Osteocyte (in vitro differentiated cells): ENCODE measurements at regions not wholly inside any gene's neighbourhood (a gene's known extent, or its start where the extent isn't known, plus 50 kb on each side); places are given as distances from the start of the nearest gene placed in this dataset.

ENCODE experiments used
- DNase-seq: peaks from one replicate; pipeline ENCODE4 v3.0.0; 2021; ENCODE audit warnings: mixed read lengths; ENCODE audit not compliant: unreplicated experiment; ENCODE audit errors: extremely low spot score
- H3K27ac Mint-ChIP-seq: one replicate; pipeline ENCODE4 v1.8.0; 2021; ENCODE audit warnings: mild to moderate bottlenecking, mixed read lengths; ENCODE audit not compliant: unreplicated experiment
- H3K27me3 Mint-ChIP-seq: one replicate; pipeline ENCODE4 v1.8.0; 2021; ENCODE audit warnings: mixed read lengths; ENCODE audit not compliant: unreplicated experiment
- H3K36me3 Mint-ChIP-seq: one replicate; pipeline ENCODE4 v1.8.0; 2021; ENCODE audit warnings: mixed read lengths; ENCODE audit not compliant: unreplicated experiment
- H3K4me1 Mint-ChIP-seq: one replicate; pipeline ENCODE4 v1.8.0; 2021; ENCODE audit warnings: mixed read lengths; ENCODE audit not compliant: unreplicated experiment
- H3K4me3 Mint-ChIP-seq: one replicate; pipeline ENCODE4 v1.8.0; 2021; ENCODE audit warnings: mild to moderate bottlenecking, moderate library complexity, mixed read lengths; ENCODE audit not compliant: unreplicated experiment
- H3K9me3 Mint-ChIP-seq: one replicate; pipeline ENCODE4 v1.8.0; 2021; ENCODE audit warnings: mixed read lengths; ENCODE audit not compliant: unreplicated experiment
- TF ChIP-seq, protein P1 (sequence below): fragments of 200-600 bp; sonication (generic); IDR thresholded peaks from 2 replicates; pipeline ENCODE4 v1.5.0; 2021; ENCODE audit warnings: antibody characterized with exemption, mild to moderate bottlenecking, moderate library complexity

DNA sequence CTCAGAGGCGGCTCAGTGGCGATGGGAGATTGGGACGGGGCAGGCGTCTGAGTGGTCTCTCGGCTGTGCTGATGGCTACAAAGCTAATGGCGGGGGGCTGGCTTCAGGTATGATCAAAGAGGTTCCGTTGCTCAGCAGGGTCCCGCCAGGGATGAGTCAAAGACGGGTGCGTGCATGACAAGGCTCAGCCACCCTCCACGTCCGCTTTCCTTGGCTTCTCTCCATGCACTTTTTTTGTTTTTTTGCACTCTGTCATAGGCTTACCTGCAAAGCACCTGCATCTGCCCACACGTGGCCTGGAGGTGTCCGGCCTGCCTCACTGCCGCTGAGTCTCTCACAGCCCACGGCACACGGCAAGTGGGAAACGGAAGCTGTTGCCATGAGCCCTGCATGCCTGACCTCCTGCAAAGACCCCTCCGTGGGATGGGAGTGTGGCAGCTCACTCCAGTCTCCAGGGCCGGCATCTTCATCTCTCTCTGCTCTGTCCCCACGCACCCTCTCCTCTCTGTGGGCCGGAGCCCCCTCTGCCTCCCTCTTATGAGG lies 85.5 kb upstream of the ZNF469 start:
- H3K9me3 Mint-ChIP-seq = no peaks in the 10 kb centered on the region
- H3K36me3 Mint-ChIP-seq = no peaks in the 10 kb centered on the region
- no peak overlapping the region for H3K27ac Mint-ChIP-seq
- H3K27me3 Mint-ChIP-seq = no peaks in the 10 kb centered on the region
- H3K4me3 Mint-ChIP-seq = no peak overlapping the region
- TF ChIP-seq, protein P1, sequence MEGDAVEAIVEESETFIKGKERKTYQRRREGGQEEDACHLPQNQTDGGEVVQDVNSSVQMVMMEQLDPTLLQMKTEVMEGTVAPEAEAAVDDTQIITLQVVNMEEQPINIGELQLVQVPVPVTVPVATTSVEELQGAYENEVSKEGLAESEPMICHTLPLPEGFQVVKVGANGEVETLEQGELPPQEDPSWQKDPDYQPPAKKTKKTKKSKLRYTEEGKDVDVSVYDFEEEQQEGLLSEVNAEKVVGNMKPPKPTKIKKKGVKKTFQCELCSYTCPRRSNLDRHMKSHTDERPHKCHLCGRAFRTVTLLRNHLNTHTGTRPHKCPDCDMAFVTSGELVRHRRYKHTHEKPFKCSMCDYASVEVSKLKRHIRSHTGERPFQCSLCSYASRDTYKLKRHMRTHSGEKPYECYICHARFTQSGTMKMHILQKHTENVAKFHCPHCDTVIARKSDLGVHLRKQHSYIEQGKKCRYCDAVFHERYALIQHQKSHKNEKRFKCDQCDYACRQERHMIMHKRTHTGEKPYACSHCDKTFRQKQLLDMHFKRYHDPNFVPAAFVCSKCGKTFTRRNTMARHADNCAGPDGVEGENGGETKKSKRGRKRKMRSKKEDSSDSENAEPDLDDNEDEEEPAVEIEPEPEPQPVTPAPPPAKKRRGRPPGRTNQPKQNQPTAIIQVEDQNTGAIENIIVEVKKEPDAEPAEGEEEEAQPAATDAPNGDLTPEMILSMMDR = no peak
- no peak for DNase-seq
- H3K4me1 Mint-ChIP-seq = peaks cover 18% of the 10 kb centered on the region

DNA sequence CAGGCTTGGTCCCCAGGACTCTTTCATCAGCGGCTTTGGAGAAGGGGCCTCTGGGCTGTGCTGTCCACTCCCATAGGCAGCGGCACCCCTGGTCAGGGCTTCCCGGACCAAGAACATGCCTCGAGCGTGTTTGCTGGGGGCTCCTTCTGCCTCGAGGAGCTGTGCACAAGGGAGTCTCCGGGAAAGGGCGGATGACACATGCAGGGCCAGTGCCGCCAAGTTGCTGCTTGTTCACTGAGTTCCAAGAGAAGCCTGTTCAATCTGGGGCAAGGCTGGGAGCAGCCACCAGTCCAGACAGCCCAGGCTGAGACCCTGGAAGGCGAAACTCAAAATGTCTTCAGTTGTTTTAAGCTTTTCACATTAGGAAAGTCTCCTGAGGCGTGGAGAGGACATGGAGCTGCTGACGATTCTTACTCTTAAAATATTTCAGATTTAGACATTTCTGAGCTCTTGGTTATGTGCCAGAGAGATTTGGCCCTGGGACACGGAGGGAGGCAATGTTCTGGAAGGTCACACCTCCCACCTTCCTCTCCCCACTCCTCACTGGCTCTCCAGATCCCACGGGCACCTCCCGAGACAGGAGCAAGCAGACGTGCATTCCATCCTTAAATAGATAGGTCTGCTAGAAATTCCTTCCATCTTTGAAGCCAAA lies 84.5 kb upstream of the ZNF469 start:
- DNase-seq = no peak
- no peaks in the 10 kb centered on the region for H3K36me3 Mint-ChIP-seq
- TF ChIP-seq, protein P1 = no peak
- peaks cover 20% of the 10 kb centered on the region for H3K4me1 Mint-ChIP-seq
- H3K9me3 Mint-ChIP-seq = no peaks in the 10 kb centered on the region
- H3K27me3 Mint-ChIP-seq = no peaks in the 10 kb centered on the region
- no peak overlapping the region for H3K4me3 Mint-ChIP-seq
- H3K27ac Mint-ChIP-seq = no peak overlapping the region

DNA sequence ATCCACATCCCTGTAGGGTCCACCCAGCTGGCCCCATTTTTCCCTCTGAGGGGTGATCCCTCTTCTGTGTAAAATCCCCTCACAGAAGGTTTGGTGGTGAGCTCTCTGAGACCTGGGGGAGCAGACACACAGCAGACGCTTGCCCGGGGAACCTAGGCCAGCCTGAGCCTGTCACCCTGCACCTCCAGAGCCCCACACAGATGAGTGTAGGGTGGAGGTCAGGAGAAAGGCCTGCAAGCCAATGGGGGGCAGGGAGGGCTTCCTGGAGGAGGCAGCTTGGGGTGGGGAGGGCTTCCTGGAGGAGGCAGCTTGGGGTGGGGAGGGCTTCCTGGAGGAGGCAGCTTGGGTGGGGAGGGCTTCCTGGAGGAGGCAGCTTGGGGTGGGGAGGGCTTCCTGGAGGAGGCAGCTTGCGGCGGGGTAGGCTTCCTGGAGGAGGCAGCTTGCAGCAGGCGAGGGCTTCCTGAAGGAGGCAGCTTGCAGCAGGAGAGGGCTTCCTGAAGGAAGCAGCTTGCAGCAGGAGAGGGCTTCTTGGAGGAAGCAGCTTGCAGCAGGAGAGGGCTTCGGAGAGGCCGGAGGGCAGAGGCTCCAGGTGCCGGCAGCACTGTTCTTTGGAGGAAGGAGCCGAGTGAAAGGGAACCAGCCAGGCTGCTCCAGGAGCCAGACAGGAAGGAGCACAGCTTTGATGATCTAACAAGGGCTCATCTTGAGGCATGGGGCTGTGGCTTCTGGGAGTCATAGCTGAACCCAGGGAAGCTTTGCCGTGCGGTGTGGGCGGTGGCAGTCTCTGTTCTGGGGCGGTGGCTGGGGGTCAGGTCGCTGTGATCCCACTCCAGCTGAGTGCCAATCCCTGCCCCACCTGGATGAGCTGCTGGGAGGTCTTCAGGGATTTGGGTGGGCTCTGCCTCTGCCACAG lies 83.7 kb upstream of the ZNF469 start:
- Mint-ChIP-seq H3K36me3 (no peaks in the 10 kb centered on the region), H3K27ac (no peak overlapping the region), H3K27me3 (no peaks in the 10 kb centered on the region), H3K4me3 (no peak overlapping the region), H3K9me3 (no peaks in the 10 kb centered on the region), H3K4me1 (peaks cover 26% of the 10 kb centered on the region)
- TF ChIP-seq, protein P1 = no peak
- no peak for DNase-seq

DNA sequence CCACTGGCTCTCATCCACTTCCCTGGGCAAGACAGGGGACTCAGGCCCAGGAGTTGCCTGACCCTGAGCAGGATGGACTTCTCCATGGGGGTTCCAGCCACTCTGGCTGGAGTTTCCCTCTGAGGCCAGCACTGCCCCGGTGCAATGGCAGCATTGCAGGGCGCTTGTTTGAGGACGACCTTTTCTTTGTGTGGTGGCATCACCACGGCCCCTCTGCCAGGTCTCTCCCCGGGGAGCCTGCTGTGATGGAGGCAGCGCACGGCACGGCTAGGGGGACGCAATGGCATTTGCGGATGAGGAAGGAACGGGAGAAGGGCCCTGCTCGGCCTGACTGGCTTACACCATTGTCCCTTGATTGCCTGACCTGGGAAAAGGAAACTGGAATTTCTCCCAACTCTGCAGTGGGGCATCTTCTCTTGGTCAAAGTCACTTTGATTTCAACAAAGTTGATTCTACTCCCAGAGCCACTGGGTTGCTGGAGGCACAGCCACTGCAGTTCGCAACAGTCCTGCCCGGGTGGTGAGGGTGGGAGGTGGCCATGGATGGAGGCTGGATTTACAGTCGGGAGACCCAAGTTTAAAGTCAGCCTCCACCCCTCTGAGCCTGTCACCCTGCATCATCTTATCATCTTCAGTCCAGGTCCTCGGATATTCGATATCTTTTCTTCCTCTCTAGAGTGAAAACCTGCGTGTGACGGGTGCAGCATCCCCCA lies 82.9 kb upstream of the ZNF469 start:
- no peak for DNase-seq
- Mint-ChIP-seq H3K36me3 (no peaks in the 10 kb centered on the region), H3K4me1 (peaks cover 34% of the 10 kb centered on the region), H3K9me3 (no peaks in the 10 kb centered on the region), H3K27me3 (no peaks in the 10 kb centered on the region), H3K27ac (no peak overlapping the region), H3K4me3 (no peak overlapping the region)
- TF ChIP-seq, protein P1 = no peak
